ENCODE measurements at regions not wholly inside any gene's neighbourhood (a gene's known extent, or its start where the extent isn't known, plus 50 kb on each side); places are given as distances from the start of the nearest gene placed in this dataset.

DNA sequence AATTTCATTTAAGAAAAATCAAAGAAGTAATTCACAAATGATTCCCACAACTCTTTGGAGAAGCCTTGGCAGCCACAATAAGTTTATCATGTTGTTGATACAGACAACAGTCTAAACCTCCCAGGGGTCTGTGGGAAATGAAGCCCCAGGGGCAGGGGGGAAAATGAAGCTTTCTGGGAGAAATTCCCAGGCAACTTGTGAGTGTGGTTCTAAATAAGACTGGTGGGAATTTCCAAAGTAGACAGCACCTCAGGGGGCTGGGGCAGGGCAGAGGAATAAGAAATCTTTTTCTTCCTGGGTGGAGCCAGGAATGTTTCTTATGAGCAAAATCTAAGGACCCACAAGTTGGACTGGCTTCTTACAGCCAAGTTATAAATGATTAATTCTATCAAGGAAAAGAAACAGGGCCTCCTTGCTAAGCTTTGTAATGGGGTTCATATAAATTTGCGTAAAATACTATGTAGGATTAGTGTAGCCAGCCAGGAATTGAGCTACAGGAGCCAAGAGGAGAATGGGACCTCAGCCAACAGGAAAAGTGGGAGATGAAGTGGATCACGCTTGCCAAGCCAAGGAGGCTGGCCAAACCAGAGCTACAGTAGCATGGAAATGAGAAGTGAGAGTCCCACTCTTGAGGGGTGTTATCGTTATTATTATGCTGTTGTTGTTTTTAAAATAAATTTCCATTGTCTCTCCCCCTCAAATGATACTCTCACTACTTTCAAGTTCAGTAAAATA lies 182.9 kb upstream of the FAR2 start:
- no peak overlapping the region for H3K4me3 ChIP-seq (ENCODE audit: control insufficient read depth in 2 of 3, extremely low read depth in 1 of 3, insufficient read depth in 2 of 3, low read depth in 1 of 3, low read length in 3 of 3)

DNA sequence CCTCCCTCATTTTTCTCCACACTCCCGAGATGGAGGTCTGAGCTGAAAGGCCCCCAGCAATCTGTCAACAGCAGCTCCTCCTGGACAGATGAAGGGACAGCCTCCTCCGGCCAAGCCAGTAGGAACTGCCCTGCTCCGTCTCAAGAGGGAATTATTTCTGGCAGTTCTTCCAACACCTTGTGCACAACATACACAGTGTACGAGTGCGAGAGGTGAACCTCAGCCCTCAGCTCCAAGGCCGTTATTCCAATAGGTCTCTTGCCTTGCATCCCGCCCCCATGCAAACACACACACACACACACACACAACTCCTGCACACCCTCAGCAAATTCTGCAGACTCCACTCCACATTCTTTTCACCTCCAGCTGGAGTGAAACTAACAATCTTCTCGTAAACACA lies 181.7 kb upstream of the FAR2 start:
- no peak overlapping the region for H3K4me3 ChIP-seq (ENCODE audit: control insufficient read depth in 2 of 3, extremely low read depth in 1 of 3, insufficient read depth in 2 of 3, low read depth in 1 of 3, low read length in 3 of 3)
- H2AFZ ChIP-seq (ENCODE audit: control insufficient read depth, low read length): no peak overlapping the region
- H3K27ac ChIP-seq (ENCODE audit: control insufficient read depth, insufficient read depth, low read length): no peak overlapping the region
- dilution Hi-C loops (cut with MboI; ENCODE audit: extremely low pct_ligation_motif_present, low sequenced_read_pairs): no loop called here
- no peaks in the 10 kb centered on the region for H3K27me3 ChIP-seq (ENCODE audit: control insufficient read depth, extremely low read depth, insufficient read depth, low read length)
- no peak overlapping the region for H3K4me2 ChIP-seq (ENCODE audit: control insufficient read depth, extremely low read depth, insufficient read depth, low read depth, low read length)
- H4K20me1 ChIP-seq (ENCODE audit: control insufficient read depth, extremely low read depth, insufficient read depth, low read length): no peaks in the 10 kb centered on the region
- FAIRE-seq: no peak
- no peaks in the 10 kb centered on the region for H3K9me3 ChIP-seq (ENCODE audit: control insufficient read depth, low read depth, low read length)
- DNase-seq (ENCODE audit: low read depth, low spot score): no peak
- peaks cover 9% of the 10 kb centered on the region for H3K4me1 ChIP-seq (ENCODE audit: control insufficient read depth, extremely low read depth, insufficient read depth, low read length)
- H3K9ac ChIP-seq (ENCODE audit: control insufficient read depth, extremely low read depth, insufficient read depth, low read length): no peak overlapping the region
- no peaks in the 10 kb centered on the region for H3K9me1 ChIP-seq (ENCODE audit: control insufficient read depth, extremely low read depth, insufficient read depth, low read length)
- H3K36me3 ChIP-seq (ENCODE audit: control insufficient read depth in 2 of 2, extremely low read depth in 1 of 2, insufficient read depth in 2 of 2, low read length in 2 of 2): no peaks in the 10 kb centered on the region
- H3K79me2 ChIP-seq (ENCODE audit: control insufficient read depth, insufficient read depth, low read length): no peaks in the 10 kb centered on the region
- TF ChIP-seq, protein P1, sequence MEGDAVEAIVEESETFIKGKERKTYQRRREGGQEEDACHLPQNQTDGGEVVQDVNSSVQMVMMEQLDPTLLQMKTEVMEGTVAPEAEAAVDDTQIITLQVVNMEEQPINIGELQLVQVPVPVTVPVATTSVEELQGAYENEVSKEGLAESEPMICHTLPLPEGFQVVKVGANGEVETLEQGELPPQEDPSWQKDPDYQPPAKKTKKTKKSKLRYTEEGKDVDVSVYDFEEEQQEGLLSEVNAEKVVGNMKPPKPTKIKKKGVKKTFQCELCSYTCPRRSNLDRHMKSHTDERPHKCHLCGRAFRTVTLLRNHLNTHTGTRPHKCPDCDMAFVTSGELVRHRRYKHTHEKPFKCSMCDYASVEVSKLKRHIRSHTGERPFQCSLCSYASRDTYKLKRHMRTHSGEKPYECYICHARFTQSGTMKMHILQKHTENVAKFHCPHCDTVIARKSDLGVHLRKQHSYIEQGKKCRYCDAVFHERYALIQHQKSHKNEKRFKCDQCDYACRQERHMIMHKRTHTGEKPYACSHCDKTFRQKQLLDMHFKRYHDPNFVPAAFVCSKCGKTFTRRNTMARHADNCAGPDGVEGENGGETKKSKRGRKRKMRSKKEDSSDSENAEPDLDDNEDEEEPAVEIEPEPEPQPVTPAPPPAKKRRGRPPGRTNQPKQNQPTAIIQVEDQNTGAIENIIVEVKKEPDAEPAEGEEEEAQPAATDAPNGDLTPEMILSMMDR (optimal IDR thresholded peaks at IDR 0.05 in 1 of 3, IDR thresholded peaks at IDR 0.05 in 1 of 3, conservative IDR thresholded peaks at IDR 0.05 in 1 of 3; ENCODE audit: extremely low read depth in 1 of 3, insufficient read depth in 2 of 3, low read length in 3 of 3): no peak
- no peak for TF ChIP-seq EZH2 (IDR thresholded peaks at IDR 0.05; ENCODE audit: low read length)

More for the DNA sequence above, 182.9 kb upstream of the FAR2 start:
- H3K4me2 ChIP-seq (ENCODE audit: control insufficient read depth, extremely low read depth, insufficient read depth, low read depth, low read length): no peak overlapping the region
- no peaks in the 10 kb centered on the region for H3K27me3 ChIP-seq (ENCODE audit: control insufficient read depth, extremely low read depth, insufficient read depth, low read length)
- no peaks in the 10 kb centered on the region for H3K36me3 ChIP-seq (ENCODE audit: control insufficient read depth in 2 of 2, extremely low read depth in 1 of 2, insufficient read depth in 2 of 2, low read length in 2 of 2)
- H3K9me1 ChIP-seq (ENCODE audit: control insufficient read depth, extremely low read depth, insufficient read depth, low read length): no peaks in the 10 kb centered on the region
- H3K9ac ChIP-seq (ENCODE audit: control insufficient read depth, extremely low read depth, insufficient read depth, low read length): no peak overlapping the region
- FAIRE-seq (peak; percentile 17), DNase-seq (ENCODE audit: low read depth, low spot score) (no peak)
- no peaks in the 10 kb centered on the region for H3K79me2 ChIP-seq (ENCODE audit: control insufficient read depth, insufficient read depth, low read length)
- no peaks in the 10 kb centered on the region for H4K20me1 ChIP-seq (ENCODE audit: control insufficient read depth, extremely low read depth, insufficient read depth, low read length)
- TF ChIP-seq, protein P1 (optimal IDR thresholded peaks at IDR 0.05 in 1 of 3, IDR thresholded peaks at IDR 0.05 in 1 of 3, conservative IDR thresholded peaks at IDR 0.05 in 1 of 3; ENCODE audit: extremely low read depth in 1 of 3, insufficient read depth in 2 of 3, low read length in 3 of 3): no peak
- TF ChIP-seq EZH2 (IDR thresholded peaks at IDR 0.05; ENCODE audit: low read length): no peak
- peaks cover 18% of the 10 kb centered on the region for H3K4me1 ChIP-seq (ENCODE audit: control insufficient read depth, extremely low read depth, insufficient read depth, low read length)
- dilution Hi-C loops (cut with MboI; ENCODE audit: extremely low pct_ligation_motif_present, low sequenced_read_pairs): no loop called here
- no peak overlapping the region for H2AFZ ChIP-seq (ENCODE audit: control insufficient read depth, low read length)
- H3K9me3 ChIP-seq (ENCODE audit: control insufficient read depth, low read depth, low read length): no peaks in the 10 kb centered on the region
- H3K27ac ChIP-seq (ENCODE audit: control insufficient read depth, insufficient read depth, low read length): no peak overlapping the region

Data from keratinocyte (primary cell).